Transverse colon (tissue), 4 donors: ENCODE measurements at regions not wholly inside any gene's neighbourhood (a gene's known extent, or its start where the extent isn't known, plus 50 kb on each side); places are given as distances from the start of the nearest gene placed in this dataset.
"Not testable (repeated sequence)": the region's sequence is repeated elsewhere in the genome, so short reads cannot be mapped to it uniquely, and the experiment has no call there.

ENCODE experiments used
- POLR2AphosphoS5 ChIP-seq, 3 donors: sonication (generic); formaldehyde crosslinking; IDR thresholded peaks; one replicate each; pipeline ENCODE4 v1.6.1; 2016; ENCODE audit warnings: antibody characterized with exemption in 3 of 3
- TF ChIP-seq, protein P1 (sequence below), 5 experiments: fragments of 200-600 bp in 3 of 5; fragments of 450-650 bp in 2 of 5; sonication (generic) in 3 of 5; IDR thresholded peaks; 1 replicate in 2 of 5; 2 replicates in 3 of 5; pipeline ENCODE4 v1.5.1; 2016 to 2017; ENCODE audit warnings: antibody characterized with exemption in 5 of 5, inconsistent platforms in 3 of 5, mild to moderate bottlenecking in 2 of 5, moderate library complexity in 1 of 5

DNA sequence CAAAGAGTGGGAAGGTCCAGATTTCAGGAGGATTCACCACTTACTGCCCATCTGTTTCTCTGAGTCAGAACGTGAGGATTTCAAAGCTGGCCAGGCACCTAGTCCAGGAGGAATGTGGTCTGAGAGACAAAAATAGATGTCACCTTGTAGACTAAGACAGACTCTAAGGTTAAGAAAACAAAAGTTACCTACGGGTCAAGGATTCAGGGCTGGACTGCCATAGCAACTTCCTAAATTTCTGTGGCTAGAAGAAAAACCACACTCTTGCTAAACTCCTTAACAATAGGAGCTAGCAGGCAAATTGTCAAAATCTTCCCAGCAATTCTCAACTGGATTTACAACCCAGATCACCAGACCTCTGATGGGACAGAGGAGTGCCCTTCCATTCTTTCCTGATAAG is 250.4 kb upstream of the NOTCH2NLA start:
- TF ChIP-seq, protein P1, sequence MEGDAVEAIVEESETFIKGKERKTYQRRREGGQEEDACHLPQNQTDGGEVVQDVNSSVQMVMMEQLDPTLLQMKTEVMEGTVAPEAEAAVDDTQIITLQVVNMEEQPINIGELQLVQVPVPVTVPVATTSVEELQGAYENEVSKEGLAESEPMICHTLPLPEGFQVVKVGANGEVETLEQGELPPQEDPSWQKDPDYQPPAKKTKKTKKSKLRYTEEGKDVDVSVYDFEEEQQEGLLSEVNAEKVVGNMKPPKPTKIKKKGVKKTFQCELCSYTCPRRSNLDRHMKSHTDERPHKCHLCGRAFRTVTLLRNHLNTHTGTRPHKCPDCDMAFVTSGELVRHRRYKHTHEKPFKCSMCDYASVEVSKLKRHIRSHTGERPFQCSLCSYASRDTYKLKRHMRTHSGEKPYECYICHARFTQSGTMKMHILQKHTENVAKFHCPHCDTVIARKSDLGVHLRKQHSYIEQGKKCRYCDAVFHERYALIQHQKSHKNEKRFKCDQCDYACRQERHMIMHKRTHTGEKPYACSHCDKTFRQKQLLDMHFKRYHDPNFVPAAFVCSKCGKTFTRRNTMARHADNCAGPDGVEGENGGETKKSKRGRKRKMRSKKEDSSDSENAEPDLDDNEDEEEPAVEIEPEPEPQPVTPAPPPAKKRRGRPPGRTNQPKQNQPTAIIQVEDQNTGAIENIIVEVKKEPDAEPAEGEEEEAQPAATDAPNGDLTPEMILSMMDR (IDR thresholded peaks at IDR 0.05) = not testable (repeated sequence)
- TF ChIP-seq POLR2AphosphoS5 (IDR thresholded peaks at IDR 0.05) = not testable (repeated sequence)
